IPS DF 6.9 (cell line): ENCODE measurements at regions not wholly inside any gene's neighbourhood (a gene's known extent, or its start where the extent isn't known, plus 50 kb on each side); places are given as distances from the start of the nearest gene placed in this dataset.

Source experiments
- DNase-seq: peaks from one replicate; pipeline ENCODE4 v3.0.0-alpha.2; 2013; ENCODE audit warnings: low read depth, low spot score
- H3K27ac ChIP-seq: one replicate; pipeline ENCODE4 v1.5.1; 2013; ENCODE audit warnings: low read length, control low read depth
- H3K27me3 ChIP-seq: 2 replicates; pipeline ENCODE4 v1.6.1; 2013; ENCODE audit warnings: mild to moderate bottlenecking, low read length; ENCODE audit not compliant: control insufficient read depth, insufficient read depth
- H3K36me3 ChIP-seq: 2 replicates; pipeline ENCODE4 v1.6.1; 2013; ENCODE audit warnings: low read length; ENCODE audit not compliant: control insufficient read depth, insufficient read depth
- H3K4me1 ChIP-seq: 2 replicates; pipeline ENCODE4 v1.6.1; 2013; ENCODE audit warnings: low read length; ENCODE audit not compliant: control insufficient read depth, insufficient read depth
- H3K4me3 ChIP-seq: 2 replicates; pipeline ENCODE4 v1.5.1; 2013; ENCODE audit warnings: mild to moderate bottlenecking, low read length
- H3K9me3 ChIP-seq: 2 replicates; pipeline ENCODE4 v1.6.1; 2013; ENCODE audit warnings: low read length, inconsistent platforms; ENCODE audit not compliant: control insufficient read depth, insufficient read depth
- WGBS: extraction: QIAGEN DNeasy Blood & Tissue Kit; methylation state at CpG from one replicate; pipeline ENCODE4 v1.1.7; 2013; ENCODE audit warnings: mixed read lengths, missing lambda C conversion rate; ENCODE audit not compliant: insufficient read length, insufficient coverage; 5-methylcytosine and 5-hydroxymethylcytosine counted together

- Histone ChIP-seq H3K27me3 (no peaks in the 10 kb centered on the region), H3K9me3 (no peaks in the 10 kb centered on the region), H3K36me3 (no peaks in the 10 kb centered on the region), H3K4me3 (no peak overlapping the region), H3K27ac (no peak overlapping the region), H3K4me1 (no peaks in the 10 kb centered on the region)
- DNase-seq = no peak
- no CpG with 5 or more reads among the region's 1 CpG for WGBS
Measured at GRCh38 chr2:167550448-167550847, 662.2 kb downstream of the XIRP2 start.

- Histone ChIP-seq H3K27ac (no peak overlapping the region), H3K9me3 (no peaks in the 10 kb centered on the region), H3K36me3 (no peaks in the 10 kb centered on the region), H3K4me3 (no peak overlapping the region), H3K4me1 (no peaks in the 10 kb centered on the region), H3K27me3 (no peaks in the 10 kb centered on the region)
- WGBS = no CpG with 5 or more reads among the region's 2 CpGs
- DNase-seq = no peak
Measured at GRCh38 chr2:167548396-167548795, 660.1 kb downstream of the XIRP2 start.

- H3K27ac ChIP-seq = no peak overlapping the region
- WGBS = no CpG with 5 or more reads among the region's 19 CpGs
Measured at GRCh38 chr2:167544602-167545001, 656.3 kb downstream of the XIRP2 start.

GRCh38 chr2:167543721-167544120 is 655.4 kb downstream of the XIRP2 start:
- WGBS = no CpG with 5 or more reads among the region's 4 CpGs
- no peaks in the 10 kb centered on the region for H3K9me3 ChIP-seq
- no peak for DNase-seq
- no peaks in the 10 kb centered on the region for H3K4me1 ChIP-seq
- H3K27ac ChIP-seq = no peak overlapping the region
- H3K36me3 ChIP-seq = no peaks in the 10 kb centered on the region
- no peaks in the 10 kb centered on the region for H3K27me3 ChIP-seq
- H3K4me3 ChIP-seq = no peak overlapping the region

More at GRCh38 chr2:167544602-167545001, 656.3 kb downstream of the XIRP2 start:
- H3K4me3 ChIP-seq = no peak overlapping the region
- DNase-seq = no peak
- no peaks in the 10 kb centered on the region for H3K36me3 ChIP-seq
- H3K27me3 ChIP-seq = no peaks in the 10 kb centered on the region
- H3K9me3 ChIP-seq = no peaks in the 10 kb centered on the region
- no peaks in the 10 kb centered on the region for H3K4me1 ChIP-seq

GRCh38 chr2:167537743-167538142 is 649.5 kb downstream of the XIRP2 start:
- no peaks in the 10 kb centered on the region for H3K36me3 ChIP-seq
- no peaks in the 10 kb centered on the region for H3K4me1 ChIP-seq
- DNase-seq = no peak
- no peaks in the 10 kb centered on the region for H3K27me3 ChIP-seq
- H3K27ac ChIP-seq = no peak overlapping the region
- no peaks in the 10 kb centered on the region for H3K9me3 ChIP-seq
- WGBS = no CpG with 5 or more reads among the region's 4 CpGs
- no peak overlapping the region for H3K4me3 ChIP-seq

- WGBS = no CpG with 5 or more reads among the region's 1 CpG
- no peaks in the 10 kb centered on the region for H3K27me3 ChIP-seq
Measured at GRCh38 chr2:167534443-167534842, 646.2 kb downstream of the XIRP2 start.

GRCh38 chr2:167524786-167525185 is 636.5 kb downstream of the XIRP2 start:
- WGBS = no CpG with 5 or more reads among the region's 2 CpGs
- no peaks in the 10 kb centered on the region for H3K4me1 ChIP-seq
- H3K36me3 ChIP-seq = no peaks in the 10 kb centered on the region
- H3K4me3 ChIP-seq = no peak overlapping the region
- H3K9me3 ChIP-seq = no peaks in the 10 kb centered on the region
- DNase-seq = no peak
- H3K27ac ChIP-seq = no peak overlapping the region
- H3K27me3 ChIP-seq = no peaks in the 10 kb centered on the region

More at GRCh38 chr2:167534443-167534842, 646.2 kb downstream of the XIRP2 start:
- Histone ChIP-seq H3K4me1 (no peaks in the 10 kb centered on the region), H3K27ac (no peak overlapping the region), H3K36me3 (no peaks in the 10 kb centered on the region), H3K4me3 (no peak overlapping the region), H3K9me3 (no peaks in the 10 kb centered on the region)
- DNase-seq = no peak

- H3K4me1 ChIP-seq = no peaks in the 10 kb centered on the region; the same call in 1 of the 2 replicates
- no peaks in the 10 kb centered on the region for H3K36me3 ChIP-seq
- H3K4me3 ChIP-seq = no peak overlapping the region
- H3K27me3 ChIP-seq = no peaks in the 10 kb centered on the region
- no peak for DNase-seq
- WGBS = no CpG with 5 or more reads among the region's 2 CpGs
- no peaks in the 10 kb centered on the region for H3K9me3 ChIP-seq
- H3K27ac ChIP-seq = no peak overlapping the region
Measured at GRCh38 chr2:167510071-167510759, 621.9 kb downstream of the XIRP2 start.

GRCh38 chr2:167509586-167509985 is 621.3 kb downstream of the XIRP2 start:
- H3K4me3 ChIP-seq = no peak overlapping the region
- H3K27me3 ChIP-seq = no peaks in the 10 kb centered on the region
- H3K9me3 ChIP-seq = no peaks in the 10 kb centered on the region
- no peaks in the 10 kb centered on the region; the same call in 1 of the 2 replicates for H3K4me1 ChIP-seq
- DNase-seq = peak; percentile 16
- H3K27ac ChIP-seq = no peak overlapping the region
- H3K36me3 ChIP-seq = no peaks in the 10 kb centered on the region
- WGBS = no CpG with 5 or more reads among the region's 4 CpGs

GRCh38 chr2:167508709-167509108 is 620.4 kb downstream of the XIRP2 start:
- Histone ChIP-seq H3K27me3 (no peaks in the 10 kb centered on the region), H3K9me3 (no peaks in the 10 kb centered on the region), H3K27ac (no peak overlapping the region), H3K4me3 (no peak overlapping the region), H3K4me1 (no peaks in the 10 kb centered on the region; the same call in 1 of the 2 replicates), H3K36me3 (no peaks in the 10 kb centered on the region)
- DNase-seq = no peak
- no CpG with 5 or more reads among the region's 1 CpG for WGBS

GRCh38 chr2:167506395-167506794 is 618.1 kb downstream of the XIRP2 start:
- H3K4me1 ChIP-seq = no peaks in the 10 kb centered on the region; the same call in 1 of the 2 replicates
- no peak overlapping the region for H3K4me3 ChIP-seq
- H3K27ac ChIP-seq = no peak overlapping the region
- H3K27me3 ChIP-seq = no peaks in the 10 kb centered on the region
- no peaks in the 10 kb centered on the region for H3K36me3 ChIP-seq
- no CpG with 5 or more reads among the region's 1 CpG for WGBS
- no peaks in the 10 kb centered on the region for H3K9me3 ChIP-seq
- DNase-seq = no peak
